GM12892 (cell line): ENCODE measurements at regions not wholly inside any gene's neighbourhood (a gene's known extent, or its start where the extent isn't known, plus 50 kb on each side); places are given as distances from the start of the nearest gene placed in this dataset.

Source experiments
- POLR2A ChIP-seq: IDR thresholded peaks from 2 replicates; pipeline ENCODE4 v1.6.1; 2011; ENCODE audit warnings: low read depth, low read length, control low read depth
- POLR2AphosphoS5 ChIP-seq: IDR thresholded peaks from 2 replicates; pipeline ENCODE4 v1.6.1; 2011; ENCODE audit warnings: low read depth, low read length, control low read depth

GRCh38 chr2:128726236-128726635 is 407.6 kb upstream of the HS6ST1 start:
- TF ChIP-seq POLR2A (no peak), POLR2AphosphoS5 (no peak)
